ENCODE measurements at regions not wholly inside any gene's neighbourhood (a gene's known extent, or its start where the extent isn't known, plus 50 kb on each side); places are given as distances from the start of the nearest gene placed in this dataset.

GRCh38 chr7:47647918-47648250 is 66.0 kb upstream of the TNS3 start:
- TF ChIP-seq CTCF (IDR thresholded peaks at IDR 0.05; ENCODE audit: low read length) (no peak), EZH2 (optimal IDR thresholded peaks at IDR 0.05; ENCODE audit: low read depth, low read length) (no peak), EZH2phosphoT487 (IDR thresholded peaks at IDR 0.05; ENCODE audit: low read length) (no peak)

Data from MM.1S (cell line).